Myocyte (in vitro differentiated cells): ENCODE measurements at regions not wholly inside any gene's neighbourhood (a gene's known extent, or its start where the extent isn't known, plus 50 kb on each side); places are given as distances from the start of the nearest gene placed in this dataset.
A peak's percentile ranks its signal among the peaks of the same experiment; 100 is the strongest.

Experiments used
- DNase-seq: peaks from one replicate; pipeline ENCODE4 v3.0.0-alpha.2; 2012; ENCODE audit warnings: low read depth

- no peak for DNase-seq
Observed at GRCh38 chr2:155427470-155427869, 729.0 kb downstream of the KCNJ3 start.

GRCh38 chr2:155424518-155424917, 726.0 kb downstream of the KCNJ3 start:
- no peak for DNase-seq

DNA sequence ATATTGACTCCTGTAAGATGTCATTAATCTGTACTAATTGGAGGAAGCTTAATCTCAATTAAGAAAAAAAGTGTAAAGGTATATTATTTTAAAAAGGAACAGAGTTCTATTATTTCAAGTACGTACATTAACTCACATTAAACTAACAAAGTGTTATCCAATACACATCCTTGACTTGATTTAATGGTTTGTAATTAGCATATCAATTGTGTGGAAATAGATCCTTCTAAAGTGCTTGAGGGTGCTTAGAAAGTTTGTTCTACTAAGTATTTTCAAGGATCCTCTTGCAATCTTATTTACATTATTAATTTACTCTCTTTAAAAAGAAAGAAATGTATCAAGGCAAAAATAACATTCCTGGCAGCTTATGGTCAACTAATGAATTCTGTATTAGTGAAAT, 720.3 kb downstream of the KCNJ3 start:
- DNase-seq: no peak

GRCh38 chr2:155412598-155412997, 714.1 kb downstream of the KCNJ3 start:
- no peak for DNase-seq

- DNase-seq: no peak
Observed at GRCh38 chr2:155404433-155405002, 706.0 kb downstream of the KCNJ3 start.

- no peak for DNase-seq
Observed at GRCh38 chr2:155393406-155393805, 694.9 kb downstream of the KCNJ3 start.

DNA sequence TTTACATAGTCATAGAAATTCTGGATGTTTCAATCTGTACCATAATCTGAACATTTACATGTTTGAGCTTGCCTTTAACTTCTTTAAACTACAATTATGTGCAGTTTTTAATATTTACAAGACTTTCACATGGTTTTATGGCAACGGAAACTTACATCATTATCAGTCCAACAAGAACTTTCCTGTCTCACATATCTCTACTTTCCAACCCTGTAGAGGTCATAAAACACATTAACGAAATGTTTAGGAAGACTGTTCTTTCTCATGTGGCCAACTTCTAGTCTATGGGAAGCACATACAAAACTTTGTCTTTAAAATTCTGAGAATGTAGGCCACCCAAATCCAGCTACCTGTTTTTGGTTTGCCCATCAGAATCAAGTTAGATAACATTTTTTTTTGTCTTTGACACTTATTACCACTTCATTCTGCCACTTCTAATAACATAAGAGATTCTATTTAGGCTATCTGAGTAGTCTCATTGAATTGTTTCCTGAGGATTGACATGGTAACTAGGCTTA, 693.2 kb downstream of the KCNJ3 start:
- no peak for DNase-seq

DNA sequence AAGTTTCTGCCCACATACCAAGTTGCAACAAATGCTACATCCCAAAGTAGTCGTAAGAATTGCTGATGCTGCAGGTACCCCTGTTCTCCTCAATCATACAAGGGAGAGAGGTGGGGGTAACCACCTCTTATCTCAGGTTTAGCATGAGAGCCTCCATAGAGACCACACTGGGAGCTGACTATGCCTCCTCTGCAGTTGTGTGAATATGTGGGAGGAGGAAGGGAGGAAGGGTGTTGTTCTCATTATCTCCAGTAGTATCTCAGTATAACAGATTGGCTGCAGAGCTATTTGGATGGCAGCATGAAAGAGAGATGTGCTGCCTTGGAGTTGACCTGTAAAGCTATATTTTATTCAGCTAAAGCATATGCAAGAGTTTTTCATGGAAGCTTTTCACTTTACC, 690.7 kb downstream of the KCNJ3 start:
- no peak for DNase-seq

DNA sequence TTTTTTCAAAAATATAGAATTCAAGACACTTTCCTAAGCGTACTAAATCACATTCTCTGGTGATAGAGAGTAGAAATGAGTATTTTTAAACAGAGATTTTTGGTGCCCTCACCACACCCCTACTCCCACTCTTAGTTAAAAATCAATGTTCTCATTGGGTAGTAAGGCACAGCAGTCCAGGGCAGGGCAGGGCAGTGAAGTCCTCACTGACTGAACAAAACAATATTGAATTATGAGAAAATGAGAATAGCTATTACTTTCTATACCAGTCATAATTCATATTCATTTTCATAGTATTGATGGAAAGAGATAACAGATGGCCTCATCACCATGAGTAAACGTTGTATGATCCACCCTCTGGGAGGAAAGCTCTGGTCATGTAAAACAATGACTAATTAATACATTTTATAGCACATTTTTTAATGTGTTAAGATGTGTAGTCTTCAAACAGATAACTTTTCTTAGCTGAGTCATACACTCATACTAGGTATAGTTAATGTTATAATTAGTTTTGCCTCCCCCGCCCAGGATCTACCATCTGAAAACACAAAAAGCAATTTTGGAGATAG, 686.1 kb downstream of the KCNJ3 start:
- no peak for DNase-seq

- DNase-seq: no peak
Observed at GRCh38 chr2:155382776-155383175, 684.3 kb downstream of the KCNJ3 start.

DNA sequence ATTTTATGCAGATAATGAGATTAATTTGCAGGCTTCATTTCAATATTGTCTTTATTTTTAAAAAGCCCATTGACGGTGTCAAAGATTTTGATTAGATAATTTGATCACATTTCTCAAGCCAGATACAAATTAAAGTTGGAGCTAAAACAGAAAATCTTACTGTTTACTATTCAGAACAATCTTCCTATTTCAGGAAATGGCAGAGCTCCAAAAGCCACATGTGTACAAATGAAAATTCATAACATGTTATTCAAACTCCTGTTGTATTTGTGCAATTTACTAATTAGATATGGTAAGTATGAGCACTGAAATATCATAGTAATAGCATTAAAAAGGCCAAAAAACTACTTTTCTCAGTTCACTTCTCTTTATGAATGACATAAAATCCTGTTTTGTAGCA, 682.9 kb downstream of the KCNJ3 start:
- DNase-seq: no peak

- no peak for DNase-seq
Observed at GRCh38 chr2:155379494-155379893, 681.0 kb downstream of the KCNJ3 start.

DNA sequence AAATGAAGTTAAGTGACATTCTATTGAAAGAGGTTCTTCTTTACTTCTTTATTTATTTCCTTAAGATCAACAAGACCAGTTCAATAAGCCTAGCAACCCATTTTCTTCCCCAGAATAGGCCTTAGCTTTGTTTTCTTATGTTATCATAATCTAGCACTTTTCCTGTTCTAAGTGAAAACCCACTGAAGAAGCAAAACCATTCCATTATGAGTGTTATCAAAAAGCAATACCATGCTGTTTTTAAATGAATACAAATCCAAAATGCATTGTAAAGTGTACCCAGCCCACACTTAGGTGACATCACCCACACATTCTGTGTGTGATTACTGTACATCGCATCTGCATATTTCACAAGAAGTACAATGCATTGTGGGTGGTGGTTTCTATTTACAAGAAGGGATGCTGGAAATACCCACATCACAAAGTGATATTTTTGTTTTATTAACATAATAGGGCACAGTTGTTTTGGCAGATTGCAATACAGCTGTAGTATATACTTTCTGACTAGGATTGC, 679.5 kb downstream of the KCNJ3 start:
- DNase-seq: no peak

DNA sequence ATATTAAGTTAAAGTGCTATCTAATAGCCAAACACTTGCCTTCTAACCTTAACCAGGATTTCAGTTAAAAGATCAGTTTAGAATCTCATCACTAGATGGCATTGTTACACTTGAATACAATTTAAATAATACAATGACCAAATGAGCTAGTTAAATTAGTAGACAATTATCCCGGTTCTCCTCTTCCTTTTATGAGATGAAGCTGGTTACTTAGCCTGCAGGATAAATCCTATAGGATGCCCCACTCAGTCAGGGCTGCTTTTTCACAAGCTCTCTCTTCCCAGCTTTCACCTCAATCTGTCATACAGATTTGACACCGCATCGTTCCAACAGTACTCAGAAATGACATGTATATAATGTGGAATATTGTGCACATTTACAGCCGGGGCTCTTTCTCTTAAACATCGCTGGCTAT, 678.8 kb downstream of the KCNJ3 start:
- peak; percentile 46 for DNase-seq

GRCh38 chr2:155372969-155373368, 674.5 kb downstream of the KCNJ3 start:
- DNase-seq: peak; percentile 24

DNA sequence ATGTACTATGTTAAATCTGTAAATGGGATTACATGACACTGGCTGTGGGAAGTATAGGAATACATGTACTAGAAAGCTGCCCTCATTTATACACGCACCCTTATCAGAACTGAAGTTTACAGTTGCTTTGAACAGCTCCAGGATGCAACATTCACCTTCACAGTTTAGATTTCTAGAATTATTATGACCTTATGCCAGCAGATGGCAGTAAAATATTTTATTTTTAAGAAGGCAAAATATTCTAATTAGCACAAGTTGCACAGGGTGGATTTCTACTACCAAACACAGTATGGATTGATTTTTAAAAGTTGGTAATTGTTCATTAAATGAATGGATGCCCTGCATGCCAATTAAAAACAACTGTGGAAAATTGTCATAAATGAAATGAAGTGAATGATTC, 670.4 kb downstream of the KCNJ3 start:
- peak; percentile 16 for DNase-seq

DNA sequence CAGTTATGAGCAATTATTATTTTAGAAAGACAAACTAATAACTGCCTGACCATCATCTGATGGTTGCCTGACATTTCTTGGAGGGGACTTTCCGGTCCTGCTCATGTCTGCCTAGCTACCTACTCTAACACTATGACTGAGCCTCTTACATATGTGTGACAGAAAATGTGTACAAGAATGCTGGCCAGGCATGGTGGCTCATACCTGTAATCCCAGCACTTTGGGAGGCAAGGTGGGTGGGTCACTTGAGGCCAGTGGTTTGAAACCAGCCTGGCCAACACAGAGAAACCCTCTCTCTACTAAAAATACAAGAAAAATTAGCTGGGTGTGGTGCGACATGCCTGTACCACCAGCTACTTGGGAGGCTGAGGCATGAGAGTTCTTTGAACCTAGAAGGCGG, 666.3 kb downstream of the KCNJ3 start:
- DNase-seq: no peak

DNA sequence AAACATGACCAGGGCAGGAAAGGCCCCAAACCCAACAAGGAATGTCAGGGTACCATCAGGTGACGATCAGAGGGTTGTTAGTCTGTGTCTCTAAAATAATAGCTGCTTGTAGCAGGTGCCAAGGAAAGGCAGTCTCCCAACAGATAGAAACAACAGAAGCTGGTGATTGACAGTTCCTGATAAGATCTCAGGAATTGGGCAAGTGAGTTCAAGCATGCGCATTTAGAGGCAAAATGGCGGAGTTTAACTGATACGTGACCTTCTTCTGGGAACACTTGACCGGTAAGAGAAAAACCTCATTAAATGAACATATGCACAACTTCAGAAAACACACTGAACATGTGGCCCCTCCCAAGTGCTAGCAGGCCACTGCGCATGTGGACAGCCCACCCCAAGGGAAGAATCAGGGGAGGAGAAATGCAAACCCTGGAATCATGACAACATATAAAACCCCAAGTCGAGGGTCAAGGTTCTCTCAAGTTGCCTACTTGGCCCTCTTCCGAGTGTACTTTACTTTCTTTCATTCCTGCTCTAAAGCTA, 664.9 kb downstream of the KCNJ3 start:
- DNase-seq: no peak

GRCh38 chr2:155357172-155357571, 658.7 kb downstream of the KCNJ3 start:
- no peak for DNase-seq

- no peak for DNase-seq
Observed at GRCh38 chr2:155356250-155356649, 657.8 kb downstream of the KCNJ3 start.

- DNase-seq: no peak
Observed at GRCh38 chr2:155350783-155351580, 652.5 kb downstream of the KCNJ3 start.

- no peak for DNase-seq
Observed at GRCh38 chr2:155332016-155332415, 633.5 kb downstream of the KCNJ3 start.
